ENCODE measurements at regions not wholly inside any gene's neighbourhood (a gene's known extent, or its start where the extent isn't known, plus 50 kb on each side); places are given as distances from the start of the nearest gene placed in this dataset.

- TF ChIP-seq FOXM1 (IDR thresholded peaks at IDR 0.05; ENCODE audit: borderline replicate concordance) (no peak), NFRKB (IDR thresholded peaks at IDR 0.05) (no peak), SP1 (IDR thresholded peaks at IDR 0.05) (no peak), L3MBTL2 (conservative IDR thresholded peaks at IDR 0.05) (no peak), BHLHE40 (IDR thresholded peaks at IDR 0.05; ENCODE audit: borderline replicate concordance) (no peak), ARNT (IDR thresholded peaks at IDR 0.05) (no peak), LEF1 (IDR thresholded peaks at IDR 0.05; ENCODE audit: borderline replicate concordance) (no peak), SUZ12 (IDR thresholded peaks at IDR 0.05) (no peak), FOXA1 (IDR thresholded peaks at IDR 0.05) (no peak), TARDBP (IDR thresholded peaks at IDR 0.05) (no peak)
Observed at GRCh38 chr4:66298569-66298968, 628.3 kb upstream of the EPHA5 start.
